Breast epithelium (tissue), 4 donors: ENCODE measurements at regions not wholly inside any gene's neighbourhood (a gene's known extent, or its start where the extent isn't known, plus 50 kb on each side); places are given as distances from the start of the nearest gene placed in this dataset.

Experiments used
- DNase-seq, 2 donors: peaks; one replicate each; pipeline ENCODE4 v3.0.0-alpha.2; 2019; ENCODE audit warnings: low spot score in 2 of 2
- H3K27ac ChIP-seq, 2 donors: fragments of 200-600 bp; sonication (generic) in 1 of 2; one replicate each; pipeline ENCODE4 v1.5.1; 2016 to 2019; ENCODE audit warnings: mild to moderate bottlenecking in 1 of 2
- H3K27me3 ChIP-seq, 2 donors: fragments of 200-600 bp; sonication (generic) in 1 of 2; one replicate each; pipeline versions ENCODE4 v1.5.1 to v1.6.0; 2017 to 2019; ENCODE audit warnings: control low read depth in 1 of 2, mild to moderate bottlenecking in 1 of 2
- H3K36me3 ChIP-seq: fragments of 200-600 bp; one replicate; pipeline ENCODE4 v1.5.1; 2019
- H3K4me1 ChIP-seq, 2 donors: fragments of 200-600 bp; sonication (generic); one replicate each; pipeline ENCODE4 v1.5.1; 2016 to 2019; ENCODE audit warnings: control low read depth in 1 of 2
- H3K4me3 ChIP-seq, 3 donors: fragments of 200-600 bp; sonication (generic); 1 replicate in 2 of 3; 2 replicates in 1 of 3; pipeline ENCODE4 v1.5.1; 2016 to 2019; ENCODE audit warnings: mild to moderate bottlenecking in 3 of 3, moderate library complexity in 2 of 3
- H3K9me3 ChIP-seq, 2 donors: fragments of 200-600 bp; sonication (generic) in 1 of 2; one replicate each; pipeline ENCODE4 v1.5.1; 2016 to 2019; ENCODE audit warnings: control low read depth in 1 of 2
- POLR2A ChIP-seq: fragments of 450-650 bp; IDR thresholded peaks from one replicate; pipeline ENCODE4 v1.6.1; 2016; ENCODE audit warnings: antibody characterized with exemption, mild to moderate bottlenecking, moderate library complexity
- POLR2AphosphoS5 ChIP-seq, 3 donors: sonication (generic); formaldehyde crosslinking; IDR thresholded peaks; one replicate each; pipeline ENCODE4 v1.6.1; 2017; ENCODE audit warnings: antibody characterized with exemption in 3 of 3
- intact Hi-C: fragments of 100-400 bp; cut with DNase I; formaldehyde crosslinking; loops from one replicate; pipeline ENCODE4 v1.15.1; 2023; ENCODE audit warnings: low total_unique reads
- TF ChIP-seq, protein P1 (sequence below), 3 donors: fragments of 450-650 bp; IDR thresholded peaks; one replicate each; pipeline ENCODE4 v1.5.1; 2016 to 2017; ENCODE audit warnings: antibody characterized with exemption in 3 of 3, mild to moderate bottlenecking in 3 of 3, moderate library complexity in 3 of 3

DNA sequence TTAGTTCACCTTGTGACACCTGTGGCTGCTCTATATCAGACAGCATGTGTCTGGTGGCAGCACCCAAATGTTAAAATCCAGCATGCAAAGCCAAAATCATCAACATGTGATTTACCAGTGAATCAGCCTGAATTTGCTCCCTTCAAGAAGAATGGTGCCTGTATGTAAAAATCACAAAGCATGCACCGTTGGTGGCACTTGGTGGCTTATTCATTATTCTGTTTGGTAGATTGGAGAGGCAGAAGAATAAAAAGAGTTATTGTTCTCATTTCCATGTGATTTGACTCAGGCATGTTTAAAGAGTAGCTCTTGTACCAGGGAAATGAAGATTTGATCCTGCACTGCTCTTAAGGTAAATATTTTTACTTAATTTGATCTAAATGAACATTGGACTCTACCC lies 143.9 kb upstream of the MPPED2 start:
- Histone ChIP-seq H3K27ac (no peak overlapping the region), H3K27me3 (no peaks in the 10 kb centered on the region), H3K4me1 (no peaks in the 10 kb centered on the region), H3K9me3 (no peaks in the 10 kb centered on the region), H3K4me3 (no peak overlapping the region), H3K36me3 (no peaks in the 10 kb centered on the region)
- intact Hi-C loops, result no loop called here
- no peak for DNase-seq
- no peak for TF ChIP-seq POLR2A

DNA sequence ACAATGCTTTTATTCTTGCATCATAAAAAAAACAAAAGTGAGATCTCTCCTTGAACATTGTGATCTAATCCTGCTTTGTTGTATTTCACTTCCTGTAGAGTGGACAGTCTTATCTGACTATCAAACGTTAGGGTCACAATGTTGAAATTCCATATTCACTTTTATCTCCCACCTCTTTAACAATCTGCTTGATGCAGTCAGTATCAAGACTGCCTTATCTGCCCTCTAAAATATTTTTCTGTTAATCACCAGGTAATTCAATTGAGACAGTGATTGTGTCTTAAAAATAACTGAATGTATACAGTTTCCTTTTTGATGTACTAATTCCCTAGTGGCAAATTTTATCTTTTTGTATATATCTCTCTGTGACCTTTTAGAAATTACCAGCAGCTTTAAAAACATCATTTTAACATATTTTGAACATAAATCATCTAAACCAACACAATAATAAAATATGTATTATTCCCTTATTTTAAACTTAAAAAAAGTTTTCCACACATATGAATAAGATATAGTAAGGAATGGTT lies 143.1 kb upstream of the MPPED2 start:
- no peaks in the 10 kb centered on the region for H3K9me3 ChIP-seq
- TF ChIP-seq, protein P1, sequence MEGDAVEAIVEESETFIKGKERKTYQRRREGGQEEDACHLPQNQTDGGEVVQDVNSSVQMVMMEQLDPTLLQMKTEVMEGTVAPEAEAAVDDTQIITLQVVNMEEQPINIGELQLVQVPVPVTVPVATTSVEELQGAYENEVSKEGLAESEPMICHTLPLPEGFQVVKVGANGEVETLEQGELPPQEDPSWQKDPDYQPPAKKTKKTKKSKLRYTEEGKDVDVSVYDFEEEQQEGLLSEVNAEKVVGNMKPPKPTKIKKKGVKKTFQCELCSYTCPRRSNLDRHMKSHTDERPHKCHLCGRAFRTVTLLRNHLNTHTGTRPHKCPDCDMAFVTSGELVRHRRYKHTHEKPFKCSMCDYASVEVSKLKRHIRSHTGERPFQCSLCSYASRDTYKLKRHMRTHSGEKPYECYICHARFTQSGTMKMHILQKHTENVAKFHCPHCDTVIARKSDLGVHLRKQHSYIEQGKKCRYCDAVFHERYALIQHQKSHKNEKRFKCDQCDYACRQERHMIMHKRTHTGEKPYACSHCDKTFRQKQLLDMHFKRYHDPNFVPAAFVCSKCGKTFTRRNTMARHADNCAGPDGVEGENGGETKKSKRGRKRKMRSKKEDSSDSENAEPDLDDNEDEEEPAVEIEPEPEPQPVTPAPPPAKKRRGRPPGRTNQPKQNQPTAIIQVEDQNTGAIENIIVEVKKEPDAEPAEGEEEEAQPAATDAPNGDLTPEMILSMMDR (IDR thresholded peaks at IDR 0.05), result no peak
- TF ChIP-seq POLR2A, result no peak
- no peak for TF ChIP-seq POLR2AphosphoS5 (IDR thresholded peaks at IDR 0.05)
- no peaks in the 10 kb centered on the region for H3K36me3 ChIP-seq
- no peaks in the 10 kb centered on the region for H3K27me3 ChIP-seq
- no peak overlapping the region for H3K4me3 ChIP-seq
- H3K27ac ChIP-seq, result no peak overlapping the region
- DNase-seq, result no peak
- H3K4me1 ChIP-seq, result no peaks in the 10 kb centered on the region
- intact Hi-C loops, result no loop called here

DNA sequence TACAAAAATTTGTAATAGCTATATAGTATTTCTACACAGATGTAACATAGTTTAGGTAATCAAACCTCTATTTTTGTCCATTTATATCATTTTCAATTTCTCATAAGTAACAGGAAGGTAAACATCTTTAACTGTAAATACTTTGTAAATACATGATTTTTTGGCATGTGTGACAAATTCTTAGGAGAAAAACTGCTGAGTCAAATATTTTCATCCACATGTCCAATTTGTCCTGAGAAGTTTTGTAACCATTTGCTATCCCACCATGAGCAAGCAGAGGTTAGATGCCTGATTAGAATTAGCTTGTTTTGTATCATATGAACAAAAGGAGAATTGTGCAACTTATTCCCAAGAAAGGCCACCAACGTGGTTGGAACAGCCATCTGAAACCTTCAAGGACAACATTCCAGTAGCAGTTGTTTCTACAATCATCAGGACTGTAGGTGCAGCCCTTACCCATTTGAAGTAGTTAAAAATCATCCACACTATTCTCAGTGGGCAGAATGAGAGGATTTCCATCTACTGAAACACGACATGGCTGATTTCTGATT lies 139.6 kb upstream of the MPPED2 start:
- TF ChIP-seq POLR2A, result no peak
- TF ChIP-seq POLR2AphosphoS5 (IDR thresholded peaks at IDR 0.05), result no peak
- TF ChIP-seq, protein P1 (IDR thresholded peaks at IDR 0.05), result no peak
- Histone ChIP-seq H3K27me3 (no peaks in the 10 kb centered on the region), H3K27ac (no peak overlapping the region)

GRCh38 chr11:30724274-30724673 lies 138.1 kb upstream of the MPPED2 start:
- TF ChIP-seq POLR2AphosphoS5 (IDR thresholded peaks at IDR 0.05) (no peak), POLR2A (no peak)
- TF ChIP-seq, protein P1 (IDR thresholded peaks at IDR 0.05), result no peak
- Histone ChIP-seq H3K9me3 (no peaks in the 10 kb centered on the region), H3K27ac (no peak overlapping the region), H3K36me3 (no peaks in the 10 kb centered on the region), H3K27me3 (no peaks in the 10 kb centered on the region), H3K4me1 (no peaks in the 10 kb centered on the region), H3K4me3 (no peak overlapping the region)
- intact Hi-C loops, result no loop called here
- DNase-seq, result no peak

More for the DNA sequence above, 139.6 kb upstream of the MPPED2 start:
- intact Hi-C loops, result no loop called here
- Histone ChIP-seq H3K9me3 (no peaks in the 10 kb centered on the region), H3K4me3 (no peak overlapping the region), H3K36me3 (no peaks in the 10 kb centered on the region), H3K4me1 (no peaks in the 10 kb centered on the region)
- DNase-seq, result no peak

DNA sequence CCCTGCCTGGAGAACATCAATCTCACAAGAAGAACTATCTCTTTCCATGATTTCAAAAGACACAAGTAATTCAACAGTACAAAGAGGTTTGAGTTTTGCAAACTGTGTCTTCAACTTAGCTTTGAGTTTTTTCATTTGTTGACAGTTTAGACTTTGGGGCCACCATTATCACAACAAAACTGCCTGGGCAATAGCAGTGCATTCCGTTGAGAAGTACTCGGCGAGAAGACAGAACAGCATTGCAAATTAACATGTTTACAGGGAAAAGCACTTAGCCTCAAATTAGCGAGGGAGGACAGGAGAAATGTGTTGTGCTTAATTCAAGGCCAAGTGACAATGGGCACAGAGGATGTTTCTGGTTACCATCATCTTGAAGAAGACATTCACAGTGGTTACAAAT lies 133.2 kb upstream of the MPPED2 start:
- Histone ChIP-seq H3K9me3 (no peaks in the 10 kb centered on the region), H3K36me3 (no peaks in the 10 kb centered on the region), H3K27ac (no peak overlapping the region), H3K4me1 (no peaks in the 10 kb centered on the region), H3K4me3 (no peak overlapping the region), H3K27me3 (no peaks in the 10 kb centered on the region)
- TF ChIP-seq POLR2AphosphoS5 (IDR thresholded peaks at IDR 0.05) (no peak), POLR2A (no peak)
- TF ChIP-seq, protein P1 (IDR thresholded peaks at IDR 0.05), result no peak
- DNase-seq, result no peak
- intact Hi-C loops, result no loop called here
